ENCODE measurements at regions not wholly inside any gene's neighbourhood (a gene's known extent, or its start where the extent isn't known, plus 50 kb on each side); places are given as distances from the start of the nearest gene placed in this dataset.

DNA sequence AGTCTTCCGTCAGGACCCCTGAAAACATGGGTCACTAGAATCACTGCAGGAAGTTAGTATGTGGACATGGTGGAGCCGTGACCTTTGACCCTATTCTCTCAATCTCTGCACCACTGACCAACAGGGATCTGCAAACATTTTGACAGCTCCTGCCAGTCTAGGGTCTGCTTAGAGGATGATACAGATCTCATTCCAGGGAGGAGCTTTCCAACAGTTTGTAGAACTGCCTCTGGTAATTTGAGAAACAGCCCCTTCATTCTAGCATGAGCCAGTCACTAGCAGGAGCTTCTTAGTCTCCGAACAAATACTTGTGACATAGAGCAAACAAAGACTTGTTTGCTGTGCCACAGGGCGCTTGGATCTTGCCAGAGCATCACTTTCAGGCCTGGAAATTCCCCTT is 270.3 kb upstream of the CFAP20DC start:
- TF ChIP-seq, protein P1, sequence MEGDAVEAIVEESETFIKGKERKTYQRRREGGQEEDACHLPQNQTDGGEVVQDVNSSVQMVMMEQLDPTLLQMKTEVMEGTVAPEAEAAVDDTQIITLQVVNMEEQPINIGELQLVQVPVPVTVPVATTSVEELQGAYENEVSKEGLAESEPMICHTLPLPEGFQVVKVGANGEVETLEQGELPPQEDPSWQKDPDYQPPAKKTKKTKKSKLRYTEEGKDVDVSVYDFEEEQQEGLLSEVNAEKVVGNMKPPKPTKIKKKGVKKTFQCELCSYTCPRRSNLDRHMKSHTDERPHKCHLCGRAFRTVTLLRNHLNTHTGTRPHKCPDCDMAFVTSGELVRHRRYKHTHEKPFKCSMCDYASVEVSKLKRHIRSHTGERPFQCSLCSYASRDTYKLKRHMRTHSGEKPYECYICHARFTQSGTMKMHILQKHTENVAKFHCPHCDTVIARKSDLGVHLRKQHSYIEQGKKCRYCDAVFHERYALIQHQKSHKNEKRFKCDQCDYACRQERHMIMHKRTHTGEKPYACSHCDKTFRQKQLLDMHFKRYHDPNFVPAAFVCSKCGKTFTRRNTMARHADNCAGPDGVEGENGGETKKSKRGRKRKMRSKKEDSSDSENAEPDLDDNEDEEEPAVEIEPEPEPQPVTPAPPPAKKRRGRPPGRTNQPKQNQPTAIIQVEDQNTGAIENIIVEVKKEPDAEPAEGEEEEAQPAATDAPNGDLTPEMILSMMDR (IDR thresholded peaks at IDR 0.05 in 4 of 5, conservative IDR thresholded peaks at IDR 0.05 in 1 of 5), result no peak
- TF ChIP-seq POLR2A (IDR thresholded peaks at IDR 0.05), result no peak

Measured in gastrocnemius medialis (tissue), 4 donors.